ENCODE measurements at regions not wholly inside any gene's neighbourhood (a gene's known extent, or its start where the extent isn't known, plus 50 kb on each side); places are given as distances from the start of the nearest gene placed in this dataset.

DNA sequence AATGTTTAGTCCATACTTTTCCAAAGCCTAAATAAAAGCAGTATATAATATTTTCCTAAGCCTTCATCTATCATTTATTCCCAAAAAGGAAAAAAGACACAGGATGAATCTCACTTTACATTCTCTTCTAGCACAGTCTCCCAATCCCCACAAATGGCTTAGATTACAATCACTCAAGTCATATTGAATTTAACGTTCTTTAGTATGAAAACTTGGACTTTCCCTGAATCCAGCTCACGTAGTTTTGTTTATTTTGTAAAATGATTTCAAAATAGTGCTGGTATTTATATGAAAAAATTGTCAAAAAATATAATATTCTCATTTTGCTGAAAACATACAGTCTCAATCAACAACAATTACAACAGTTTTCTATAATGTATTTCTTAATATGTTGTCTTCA lies 137.7 kb upstream of the CCDC150 start:
- Histone ChIP-seq H3K9ac (ENCODE audit: insufficient read depth, low read length) (no peak overlapping the region), H2AFZ (ENCODE audit: low read length) (no peak overlapping the region), H3K4me3 (replicated peaks in 1 of 4; ENCODE audit: control extremely low read depth in 1 of 4, insufficient read depth in 1 of 4, low read depth in 3 of 4, low read length in 4 of 4) (no peak overlapping the region), H3K79me2 (ENCODE audit: control insufficient read depth, insufficient read depth, low read length) (no peaks in the 10 kb centered on the region), H3K27ac (ENCODE audit: insufficient read depth, low read length) (no peak overlapping the region), H3K36me3 (ENCODE audit: control insufficient read depth, insufficient read depth, low read length) (no peaks in the 10 kb centered on the region), H3K4me2 (ENCODE audit: extremely low read depth, insufficient read depth, low read length) (no peak overlapping the region), H3K9me3 (ENCODE audit: control insufficient read depth, insufficient read depth, low read depth, low read length) (no peaks in the 10 kb centered on the region), H3K27me3 (ENCODE audit: control insufficient read depth, insufficient read depth, low read length) (no peaks in the 10 kb centered on the region), H4K20me1 (ENCODE audit: control insufficient read depth, extremely low read depth, insufficient read depth, low read length) (no peaks in the 10 kb centered on the region), H3K4me1 (ENCODE audit: control insufficient read depth, extremely low read depth, insufficient read depth, low read length) (no peaks in the 10 kb centered on the region)
- TF ChIP-seq EZH2 (IDR thresholded peaks at IDR 0.05; ENCODE audit: low read length, missing control alignments), result no peak
- TF ChIP-seq, protein P1, sequence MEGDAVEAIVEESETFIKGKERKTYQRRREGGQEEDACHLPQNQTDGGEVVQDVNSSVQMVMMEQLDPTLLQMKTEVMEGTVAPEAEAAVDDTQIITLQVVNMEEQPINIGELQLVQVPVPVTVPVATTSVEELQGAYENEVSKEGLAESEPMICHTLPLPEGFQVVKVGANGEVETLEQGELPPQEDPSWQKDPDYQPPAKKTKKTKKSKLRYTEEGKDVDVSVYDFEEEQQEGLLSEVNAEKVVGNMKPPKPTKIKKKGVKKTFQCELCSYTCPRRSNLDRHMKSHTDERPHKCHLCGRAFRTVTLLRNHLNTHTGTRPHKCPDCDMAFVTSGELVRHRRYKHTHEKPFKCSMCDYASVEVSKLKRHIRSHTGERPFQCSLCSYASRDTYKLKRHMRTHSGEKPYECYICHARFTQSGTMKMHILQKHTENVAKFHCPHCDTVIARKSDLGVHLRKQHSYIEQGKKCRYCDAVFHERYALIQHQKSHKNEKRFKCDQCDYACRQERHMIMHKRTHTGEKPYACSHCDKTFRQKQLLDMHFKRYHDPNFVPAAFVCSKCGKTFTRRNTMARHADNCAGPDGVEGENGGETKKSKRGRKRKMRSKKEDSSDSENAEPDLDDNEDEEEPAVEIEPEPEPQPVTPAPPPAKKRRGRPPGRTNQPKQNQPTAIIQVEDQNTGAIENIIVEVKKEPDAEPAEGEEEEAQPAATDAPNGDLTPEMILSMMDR (conservative IDR thresholded peaks at IDR 0.05 in 1 of 2, IDR thresholded peaks at IDR 0.05 in 1 of 2; ENCODE audit: low read depth in 1 of 2, low read length in 2 of 2), result no peak
- no peak for DNase-seq (ENCODE audit: low read depth in 2 of 2)

DNA sequence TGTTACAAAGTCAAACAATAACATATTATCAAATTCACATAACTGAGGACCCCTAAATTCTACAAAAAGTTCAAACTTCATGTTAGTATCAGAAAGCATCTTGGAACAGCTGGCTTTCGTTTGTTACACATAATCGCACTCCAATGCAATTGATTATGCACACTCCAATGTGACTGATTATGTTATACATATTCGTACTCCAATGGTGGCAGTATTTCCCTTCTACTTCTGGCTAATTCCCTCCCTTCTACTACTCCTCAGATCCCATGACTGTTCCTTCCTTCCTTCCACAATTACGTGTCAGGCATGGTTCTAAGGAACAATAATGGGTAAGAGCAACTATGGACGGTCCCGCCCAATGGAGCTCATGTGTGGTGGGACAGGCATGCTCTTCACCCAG lies 137.1 kb upstream of the CCDC150 start:
- no peak overlapping the region for H3K4me3 ChIP-seq (replicated peaks in 1 of 4; ENCODE audit: control extremely low read depth in 1 of 4, insufficient read depth in 1 of 4, low read depth in 3 of 4, low read length in 4 of 4)
- H3K4me2 ChIP-seq (ENCODE audit: extremely low read depth, insufficient read depth, low read length), result no peak overlapping the region
- TF ChIP-seq, protein P1 (conservative IDR thresholded peaks at IDR 0.05 in 1 of 2, IDR thresholded peaks at IDR 0.05 in 1 of 2; ENCODE audit: low read depth in 1 of 2, low read length in 2 of 2), result no peak
- TF ChIP-seq EZH2 (IDR thresholded peaks at IDR 0.05; ENCODE audit: low read length, missing control alignments), result no peak
- no peak overlapping the region for H2AFZ ChIP-seq (ENCODE audit: low read length)
- no peak for DNase-seq (ENCODE audit: low read depth in 2 of 2)
- H3K9ac ChIP-seq (ENCODE audit: insufficient read depth, low read length), result no peak overlapping the region
- H3K36me3 ChIP-seq (ENCODE audit: control insufficient read depth, insufficient read depth, low read length), result no peaks in the 10 kb centered on the region
- H3K4me1 ChIP-seq (ENCODE audit: control insufficient read depth, extremely low read depth, insufficient read depth, low read length), result no peaks in the 10 kb centered on the region
- no peak overlapping the region for H3K27ac ChIP-seq (ENCODE audit: insufficient read depth, low read length)
- no peaks in the 10 kb centered on the region for H3K27me3 ChIP-seq (ENCODE audit: control insufficient read depth, insufficient read depth, low read length)
- H3K9me3 ChIP-seq (ENCODE audit: control insufficient read depth, insufficient read depth, low read depth, low read length), result no peaks in the 10 kb centered on the region
- H4K20me1 ChIP-seq (ENCODE audit: control insufficient read depth, extremely low read depth, insufficient read depth, low read length), result no peaks in the 10 kb centered on the region
- H3K79me2 ChIP-seq (ENCODE audit: control insufficient read depth, insufficient read depth, low read length), result no peaks in the 10 kb centered on the region

DNA sequence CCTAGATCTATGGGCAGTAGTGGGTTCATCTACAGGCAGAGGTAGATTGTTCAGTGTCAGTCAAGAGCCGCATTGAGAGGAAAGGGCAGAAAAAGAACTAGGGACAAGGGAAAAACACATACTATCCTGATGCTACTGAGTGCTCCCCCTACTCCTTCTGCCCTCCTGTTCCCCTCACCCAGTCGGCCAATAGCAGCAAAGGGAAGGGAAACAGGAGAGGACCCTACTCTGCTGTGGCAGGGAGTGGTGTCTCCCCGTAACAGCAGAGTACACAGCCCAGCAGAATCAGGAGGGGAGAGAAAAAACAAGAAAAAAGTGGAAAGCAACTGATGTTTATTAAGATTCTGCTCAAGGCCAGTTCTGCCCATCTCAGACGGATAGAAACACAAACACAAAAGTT lies 136.1 kb upstream of the CCDC150 start:
- no peaks in the 10 kb centered on the region for H3K4me1 ChIP-seq (ENCODE audit: control insufficient read depth, extremely low read depth, insufficient read depth, low read length)
- no peaks in the 10 kb centered on the region for H3K36me3 ChIP-seq (ENCODE audit: control insufficient read depth, insufficient read depth, low read length)
- no peaks in the 10 kb centered on the region for H4K20me1 ChIP-seq (ENCODE audit: control insufficient read depth, extremely low read depth, insufficient read depth, low read length)
- no peak for DNase-seq (ENCODE audit: low read depth in 2 of 2)
- no peak overlapping the region for H3K4me2 ChIP-seq (ENCODE audit: extremely low read depth, insufficient read depth, low read length)
- H3K4me3 ChIP-seq (replicated peaks in 1 of 4; ENCODE audit: control extremely low read depth in 1 of 4, insufficient read depth in 1 of 4, low read depth in 3 of 4, low read length in 4 of 4), result no peak overlapping the region
- no peak overlapping the region for H3K27ac ChIP-seq (ENCODE audit: insufficient read depth, low read length)
- no peak overlapping the region for H2AFZ ChIP-seq (ENCODE audit: low read length)
- H3K27me3 ChIP-seq (ENCODE audit: control insufficient read depth, insufficient read depth, low read length), result no peaks in the 10 kb centered on the region
- H3K9ac ChIP-seq (ENCODE audit: insufficient read depth, low read length), result no peak overlapping the region
- TF ChIP-seq, protein P1 (conservative IDR thresholded peaks at IDR 0.05 in 1 of 2, IDR thresholded peaks at IDR 0.05 in 1 of 2; ENCODE audit: low read depth in 1 of 2, low read length in 2 of 2), result no peak
- no peak for TF ChIP-seq EZH2 (IDR thresholded peaks at IDR 0.05; ENCODE audit: low read length, missing control alignments)
- no peaks in the 10 kb centered on the region for H3K9me3 ChIP-seq (ENCODE audit: control insufficient read depth, insufficient read depth, low read depth, low read length)
- no peaks in the 10 kb centered on the region for H3K79me2 ChIP-seq (ENCODE audit: control insufficient read depth, insufficient read depth, low read length)
